Activated T-helper 17 cell treated with anti-CD3 and anti-CD28 coated beads, Interleukin-2, amount 50 U/mL, for 72 hours (primary cell): ENCODE measurements at regions not wholly inside any gene's neighbourhood (a gene's known extent, or its start where the extent isn't known, plus 50 kb on each side); places are given as distances from the start of the nearest gene placed in this dataset.
"Not testable (repeated sequence)": the region's sequence is repeated elsewhere in the genome, so short reads cannot be mapped to it uniquely, and the experiment has no call there.

Source experiments
- ATAC-seq: fragments of 150-1000 bp; cut with Tn5 transposase; replicated peaks from 2 replicates; pipeline ENCODE4 v1.10.0; 2021; ENCODE audit warnings: mild to moderate bottlenecking, moderate library complexity
- H3K27ac Mint-ChIP-seq: one replicate; pipeline ENCODE4 v1.8.0; 2022; ENCODE audit warnings: mixed read lengths
- H3K27me3 Mint-ChIP-seq: one replicate; pipeline ENCODE4 v1.8.0; 2022; ENCODE audit warnings: mixed read lengths
- H3K36me3 Mint-ChIP-seq: one replicate; pipeline ENCODE4 v1.8.0; 2022; ENCODE audit warnings: low read depth, mild to moderate bottlenecking, mixed read lengths
- H3K4me1 Mint-ChIP-seq: one replicate; pipeline ENCODE4 v1.8.0; 2022; ENCODE audit warnings: mixed read lengths
- H3K4me3 Mint-ChIP-seq: one replicate; pipeline ENCODE4 v1.8.0; 2022; ENCODE audit warnings: mild to moderate bottlenecking, mixed read lengths
- H3K9me3 Mint-ChIP-seq: one replicate; pipeline ENCODE4 v1.8.0; 2022; ENCODE audit warnings: mixed read lengths

- H3K4me1 Mint-ChIP-seq, result no peaks in the 10 kb centered on the region
- no peak for ATAC-seq
- H3K27me3 Mint-ChIP-seq, result peaks cover 13% of the 10 kb centered on the region
- H3K9me3 Mint-ChIP-seq, result no peaks in the 10 kb centered on the region
- H3K4me3 Mint-ChIP-seq, result no peak overlapping the region
- no peak overlapping the region for H3K27ac Mint-ChIP-seq
- H3K36me3 Mint-ChIP-seq, result no peaks in the 10 kb centered on the region
Measured at GRCh38 chr20:51286758-51287157, 255.8 kb downstream of the NFATC2 start.

- H3K36me3 Mint-ChIP-seq, result no peaks in the 10 kb centered on the region
- H3K9me3 Mint-ChIP-seq, result no peaks in the 10 kb centered on the region
- peaks cover 15% of the 10 kb centered on the region for H3K27me3 Mint-ChIP-seq
- no peak overlapping the region for H3K4me3 Mint-ChIP-seq
- H3K27ac Mint-ChIP-seq, result no peak overlapping the region
- ATAC-seq, result no peak
- no peaks in the 10 kb centered on the region for H3K4me1 Mint-ChIP-seq
Measured at GRCh38 chr20:51285684-51286083, 256.8 kb downstream of the NFATC2 start.

DNA sequence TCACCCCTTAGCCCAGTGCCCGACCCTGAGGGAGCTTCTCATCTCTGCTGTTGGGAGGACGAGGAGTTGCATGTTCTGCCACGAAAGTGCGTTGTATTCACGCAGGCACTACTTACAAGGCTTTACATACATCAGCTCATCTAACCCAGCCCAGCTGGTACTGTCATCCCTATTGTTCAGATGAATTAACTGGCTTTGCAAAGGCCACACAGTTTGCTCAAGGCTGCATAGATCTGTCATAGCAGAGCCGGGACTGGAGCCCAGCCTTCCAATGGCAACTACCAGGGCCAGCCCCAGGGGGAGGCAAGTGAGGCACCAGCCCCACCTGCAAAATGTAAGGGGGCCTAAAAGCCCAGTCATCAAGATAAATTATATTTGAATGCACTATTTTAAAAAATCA, 257.6 kb downstream of the NFATC2 start:
- no peaks in the 10 kb centered on the region for H3K9me3 Mint-ChIP-seq
- H3K4me3 Mint-ChIP-seq, result no peak overlapping the region
- H3K36me3 Mint-ChIP-seq, result no peaks in the 10 kb centered on the region
- ATAC-seq, result no peak
- H3K27ac Mint-ChIP-seq, result no peak overlapping the region
- H3K4me1 Mint-ChIP-seq, result no peaks in the 10 kb centered on the region
- H3K27me3 Mint-ChIP-seq, result peaks cover 15% of the 10 kb centered on the region

GRCh38 chr20:51284176-51284575, 258.3 kb downstream of the NFATC2 start:
- no peak overlapping the region for H3K4me3 Mint-ChIP-seq
- H3K36me3 Mint-ChIP-seq, result no peaks in the 10 kb centered on the region
- H3K27ac Mint-ChIP-seq, result no peak overlapping the region
- peaks cover 15% of the 10 kb centered on the region for H3K27me3 Mint-ChIP-seq
- no peaks in the 10 kb centered on the region for H3K4me1 Mint-ChIP-seq
- no peak for ATAC-seq
- H3K9me3 Mint-ChIP-seq, result no peaks in the 10 kb centered on the region

DNA sequence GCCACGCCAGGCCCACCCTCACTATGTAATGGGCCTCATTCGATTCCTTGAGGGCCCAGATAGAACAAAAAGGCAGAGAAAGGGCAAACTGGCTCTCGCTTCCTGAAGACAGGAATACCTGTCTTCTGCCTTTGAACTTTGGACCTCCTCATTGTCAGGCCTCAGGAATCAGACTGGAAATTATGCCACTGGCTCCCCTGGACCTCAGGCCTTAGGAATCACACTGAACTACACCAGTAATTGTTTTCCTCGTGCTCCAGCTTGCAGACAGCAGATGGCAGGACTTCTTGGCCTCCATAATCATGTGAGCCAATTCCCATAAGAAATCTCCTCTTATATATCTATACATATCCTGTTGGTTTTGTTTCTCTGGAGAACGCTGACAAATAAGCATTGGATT, 258.6 kb upstream of the KCNG1 start:
- Mint-ChIP-seq H3K27ac (no peak overlapping the region), H3K9me3 (no peaks in the 10 kb centered on the region), H3K27me3 (peaks cover 27% of the 10 kb centered on the region), H3K4me1 (no peaks in the 10 kb centered on the region), H3K4me3 (no peak overlapping the region), H3K36me3 (no peaks in the 10 kb centered on the region)
- no peak for ATAC-seq

DNA sequence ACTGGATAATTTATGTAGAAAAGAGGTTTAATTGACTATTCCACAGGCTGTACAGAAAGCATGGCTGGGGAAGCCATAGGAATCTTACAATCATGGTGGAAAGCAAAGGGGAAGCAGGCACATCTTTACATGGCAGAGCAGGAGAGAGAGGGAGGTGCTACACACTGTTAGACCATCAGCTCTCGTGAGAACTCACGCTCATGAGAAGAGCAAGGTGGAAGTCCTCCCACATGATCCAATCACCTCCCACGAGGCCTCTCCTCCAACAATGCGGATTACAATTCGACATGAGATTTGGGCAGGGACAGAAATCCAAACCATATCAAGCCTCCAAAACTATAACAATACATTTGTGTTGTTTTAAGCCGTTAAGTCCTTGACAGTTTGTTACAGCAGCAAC, 257.1 kb upstream of the KCNG1 start:
- no peak overlapping the region for H3K4me3 Mint-ChIP-seq
- H3K27ac Mint-ChIP-seq, result no peak overlapping the region
- no peaks in the 10 kb centered on the region for H3K4me1 Mint-ChIP-seq
- H3K27me3 Mint-ChIP-seq, result peaks cover 33% of the 10 kb centered on the region
- no peaks in the 10 kb centered on the region for H3K36me3 Mint-ChIP-seq
- no peaks in the 10 kb centered on the region for H3K9me3 Mint-ChIP-seq
- no peak for ATAC-seq

DNA sequence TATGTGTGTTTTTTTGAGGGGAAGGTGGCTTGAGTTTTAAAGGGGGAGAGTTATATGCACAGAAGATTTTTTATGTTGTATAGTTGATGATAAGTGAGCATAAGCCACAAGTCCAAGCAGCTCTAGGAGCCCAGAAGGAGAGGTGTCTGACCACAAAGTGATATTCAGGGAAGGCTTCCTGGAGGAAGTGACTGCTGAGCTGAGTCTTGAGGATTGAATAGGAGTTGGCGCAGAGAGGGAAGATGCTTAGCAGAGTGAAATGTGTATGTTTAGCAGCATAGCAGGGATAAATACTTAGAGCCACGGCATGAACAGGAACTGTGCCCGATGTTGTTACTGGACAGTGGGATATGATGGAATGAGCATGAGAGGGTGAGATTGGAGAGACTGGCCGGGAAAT, 255.1 kb upstream of the KCNG1 start:
- Mint-ChIP-seq H3K36me3 (no peaks in the 10 kb centered on the region), H3K4me3 (no peak overlapping the region), H3K4me1 (no peaks in the 10 kb centered on the region), H3K27ac (no peak overlapping the region), H3K9me3 (no peaks in the 10 kb centered on the region), H3K27me3 (peaks cover 38% of the 10 kb centered on the region)
- ATAC-seq, result no peak

- H3K27me3 Mint-ChIP-seq, result peaks cover 49% of the 10 kb centered on the region
- ATAC-seq, result no peak
- no peak overlapping the region for H3K4me3 Mint-ChIP-seq
- H3K27ac Mint-ChIP-seq, result no peak overlapping the region
- H3K36me3 Mint-ChIP-seq, result no peaks in the 10 kb centered on the region
- no peaks in the 10 kb centered on the region for H3K4me1 Mint-ChIP-seq
- no peaks in the 10 kb centered on the region for H3K9me3 Mint-ChIP-seq
Measured at GRCh38 chr20:51276296-51276695, 253.4 kb upstream of the KCNG1 start.

DNA sequence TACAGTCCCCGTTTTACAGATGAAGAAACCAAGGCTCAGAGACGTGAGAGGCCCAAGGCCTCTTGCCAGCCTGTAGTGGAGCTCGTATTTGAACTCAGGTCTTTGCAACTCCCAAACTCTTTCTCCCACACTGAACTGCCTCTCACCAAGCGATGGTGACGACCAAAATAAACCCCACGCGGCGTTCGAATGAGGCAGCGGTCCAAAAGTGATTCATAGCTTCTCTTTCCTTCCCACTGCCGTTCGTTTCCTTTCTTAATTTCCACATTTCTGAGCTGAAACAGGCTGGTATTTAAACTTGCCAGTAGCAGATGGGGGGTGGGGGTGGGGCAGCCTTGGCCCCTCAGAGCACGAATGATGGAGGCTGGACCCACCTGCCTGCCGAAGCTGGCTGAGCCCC, 252.9 kb upstream of the KCNG1 start:
- no peak overlapping the region for H3K4me3 Mint-ChIP-seq
- H3K27me3 Mint-ChIP-seq, result peaks cover 50% of the 10 kb centered on the region
- ATAC-seq, result no peak
- no peaks in the 10 kb centered on the region for H3K4me1 Mint-ChIP-seq
- H3K27ac Mint-ChIP-seq, result no peak overlapping the region
- H3K9me3 Mint-ChIP-seq, result no peaks in the 10 kb centered on the region
- H3K36me3 Mint-ChIP-seq, result no peaks in the 10 kb centered on the region

DNA sequence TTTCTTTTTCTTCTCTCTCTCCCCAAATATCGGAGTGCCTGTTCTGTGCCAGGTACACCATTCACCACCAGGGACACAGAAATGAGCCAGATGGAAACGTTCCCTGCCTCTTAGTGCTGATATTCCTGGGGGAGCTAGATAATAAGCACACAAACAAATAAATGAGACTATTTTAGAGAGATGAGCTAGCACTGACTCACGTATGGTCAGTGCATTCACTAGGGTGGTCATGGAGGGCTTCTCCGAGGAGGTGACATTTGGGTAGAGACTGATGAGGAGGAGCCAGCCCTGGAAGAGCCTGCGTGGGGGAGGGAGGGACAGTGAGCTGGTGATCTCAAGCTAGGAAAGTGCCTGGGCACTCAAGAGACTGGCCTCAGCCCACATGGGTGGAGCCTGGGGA, 252.3 kb upstream of the KCNG1 start:
- Mint-ChIP-seq H3K27me3 (peaks cover 52% of the 10 kb centered on the region), H3K4me3 (no peak overlapping the region), H3K36me3 (no peaks in the 10 kb centered on the region), H3K4me1 (no peaks in the 10 kb centered on the region), H3K9me3 (no peaks in the 10 kb centered on the region), H3K27ac (no peak overlapping the region)
- ATAC-seq, result no peak

DNA sequence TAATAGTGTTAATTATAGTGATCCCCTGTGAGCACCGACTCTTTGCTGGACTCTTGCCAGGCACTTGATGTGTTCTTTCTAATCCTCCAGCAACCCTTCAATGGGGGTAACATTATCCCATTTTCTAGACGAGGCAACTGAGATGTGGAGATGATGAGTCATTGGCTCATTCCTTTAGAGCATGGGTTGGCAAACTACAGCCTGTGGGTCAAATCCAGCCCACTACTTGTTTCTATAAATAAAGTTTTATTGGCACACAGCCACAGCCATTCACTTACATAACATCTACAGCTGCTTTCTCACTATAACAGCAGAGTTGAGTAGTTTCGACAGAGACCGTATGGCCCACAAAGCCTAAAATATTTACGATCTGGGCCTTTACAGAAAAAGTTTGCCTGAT, 249.5 kb upstream of the KCNG1 start:
- no peaks in the 10 kb centered on the region for H3K9me3 Mint-ChIP-seq
- H3K4me3 Mint-ChIP-seq, result no peak overlapping the region
- H3K27ac Mint-ChIP-seq, result no peak overlapping the region
- no peaks in the 10 kb centered on the region for H3K4me1 Mint-ChIP-seq
- H3K36me3 Mint-ChIP-seq, result no peaks in the 10 kb centered on the region
- ATAC-seq, result no peak
- H3K27me3 Mint-ChIP-seq, result peaks cover 42% of the 10 kb centered on the region

- Mint-ChIP-seq H3K4me1 (no peaks in the 10 kb centered on the region), H3K27me3 (peaks cover 39% of the 10 kb centered on the region)
Measured at GRCh38 chr20:51271931-51272330, 249.0 kb upstream of the KCNG1 start.

DNA sequence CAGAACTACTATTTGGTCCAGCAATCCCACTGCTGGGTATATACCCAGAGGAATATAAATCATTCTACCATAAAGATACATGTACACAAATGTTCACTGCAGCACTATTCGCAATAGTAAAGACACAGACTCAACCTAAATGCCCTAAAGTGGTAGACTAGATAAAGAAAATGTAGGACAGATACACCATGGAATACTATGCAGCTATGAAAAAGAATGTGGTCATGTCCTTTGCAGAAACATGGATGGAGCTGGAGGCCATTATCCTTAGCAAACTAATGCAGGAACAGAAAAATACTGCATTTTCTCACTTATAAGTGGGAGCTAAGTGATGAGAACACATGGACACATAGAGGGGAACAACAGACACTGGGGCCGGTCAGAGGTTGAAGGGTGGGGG, 248.4 kb upstream of the KCNG1 start:
- H3K27ac Mint-ChIP-seq, H3K4me1 Mint-ChIP-seq, H3K4me3 Mint-ChIP-seq, H3K9me3 Mint-ChIP-seq, H3K36me3 Mint-ChIP-seq, ATAC-seq: not testable (repeated sequence)
- H3K27me3 Mint-ChIP-seq, result peaks cover 38% of the 10 kb centered on the region

More at GRCh38 chr20:51271931-51272330, 249.0 kb upstream of the KCNG1 start:
- ATAC-seq, result no peak
- Mint-ChIP-seq H3K27ac (no peak overlapping the region), H3K4me3 (no peak overlapping the region), H3K36me3 (no peaks in the 10 kb centered on the region), H3K9me3 (no peaks in the 10 kb centered on the region)

DNA sequence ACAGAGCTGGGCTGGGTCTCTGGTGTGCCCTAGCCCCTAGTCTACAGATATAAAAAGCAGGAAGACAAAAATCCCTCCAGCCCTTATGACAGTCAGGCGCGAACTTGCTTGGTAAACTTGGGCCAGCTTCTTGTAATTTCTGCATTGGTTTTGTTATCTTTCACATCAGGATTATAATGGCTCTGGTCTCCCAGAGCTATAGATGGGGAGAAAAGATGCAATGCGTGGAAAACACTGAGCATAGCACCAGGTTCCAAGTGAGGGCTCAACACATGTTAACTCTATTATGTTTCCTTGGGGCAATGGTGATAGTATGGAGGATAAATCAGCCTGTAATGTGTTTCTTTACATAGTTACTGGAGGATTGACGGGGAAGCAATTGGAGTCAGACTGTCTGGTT, 246.8 kb upstream of the KCNG1 start:
- Mint-ChIP-seq H3K27me3 (peaks cover 33% of the 10 kb centered on the region), H3K4me3 (no peak overlapping the region), H3K4me1 (no peaks in the 10 kb centered on the region), H3K27ac (no peak overlapping the region), H3K9me3 (peaks cover under 1% of the 10 kb centered on the region), H3K36me3 (no peaks in the 10 kb centered on the region)
- no peak for ATAC-seq

- no peaks in the 10 kb centered on the region for H3K4me1 Mint-ChIP-seq
- no peaks in the 10 kb centered on the region for H3K36me3 Mint-ChIP-seq
- H3K27me3 Mint-ChIP-seq, result peaks cover 40% of the 10 kb centered on the region
- no peak overlapping the region for H3K27ac Mint-ChIP-seq
- ATAC-seq, result no peak
- H3K9me3 Mint-ChIP-seq, result peaks cover 4% of the 10 kb centered on the region
- no peak overlapping the region for H3K4me3 Mint-ChIP-seq
Measured at GRCh38 chr20:51267679-51268078, 244.8 kb upstream of the KCNG1 start.

- ATAC-seq, result no peak
Measured at GRCh38 chr20:51266353-51266752, 243.4 kb upstream of the KCNG1 start.

More at GRCh38 chr20:51266353-51266752, 243.4 kb upstream of the KCNG1 start:
- Mint-ChIP-seq H3K36me3 (no peaks in the 10 kb centered on the region), H3K9me3 (peaks cover 4% of the 10 kb centered on the region), H3K4me1 (no peaks in the 10 kb centered on the region), H3K27me3 (peaks cover 36% of the 10 kb centered on the region), H3K27ac (no peak overlapping the region), H3K4me3 (no peak overlapping the region)
